SK-N-SH (cell line): ENCODE measurements at regions not wholly inside any gene's neighbourhood (a gene's known extent, or its start where the extent isn't known, plus 50 kb on each side); places are given as distances from the start of the nearest gene placed in this dataset.
"Not testable (repeated sequence)": the region's sequence is repeated elsewhere in the genome, so short reads cannot be mapped to it uniquely, and the experiment has no call there.

Source experiments
- CTCF ChIA-PET: fragments of 300-600, 350-600 bp; formaldehyde crosslinking; extraction: SDS; loops from one replicate; lab custom pipeline; 2021; lab: Yijun Ruan, JAX
- POLR2A ChIA-PET: fragments of 350-600 bp; sonication (Branson Sonifier 250); formaldehyde crosslinking; extraction: SDS; loops from one replicate; lab custom pipeline; 2020; ENCODE audit warnings: antibody characterized with exemption, inconsistent platforms; lab: Yijun Ruan, JAX
- DNase-seq: peaks from one replicate; pipeline ENCODE4 v3.0.0; 2012
- H2AFZ ChIP-seq: fragments of 200-600 bp; sonication (generic); 2 replicates; pipeline ENCODE4 v1.8.1; 2016; ENCODE audit warnings: antibody characterized with exemption, mild to moderate bottlenecking, low read depth
- H3F3A ChIP-seq: fragments of 200-600 bp; sonication (generic); replicated peaks from 2 replicates; pipeline ENCODE3; 2016; ENCODE audit warnings: antibody characterized with exemption, mild to moderate bottlenecking; ENCODE audit not compliant: insufficient read depth
- H3K27ac ChIP-seq, 2 experiments: fragments of 200-500 bp in 1 of 2; fragments of 200-600 bp in 1 of 2; sonication (Bioruptor generic) in 1 of 2; sonication (generic), shearing (Covaris generic) in 1 of 2; 2 replicates each; pipeline versions ENCODE4 v1.5.1 to v1.6.1; 2014 to 2016; ENCODE audit warnings: low read depth in 2 of 2, inconsistent platforms in 1 of 2, low read length in 1 of 2, mild to moderate bottlenecking in 1 of 2, mixed read lengths in 1 of 2
- H3K27me3 ChIP-seq: fragments of 200-600 bp; sonication (generic), shearing (Covaris generic); 2 replicates; pipeline ENCODE4 v1.6.1; 2016; ENCODE audit warnings: mixed run types; ENCODE audit not compliant: insufficient read depth
- H3K36me3 ChIP-seq, 2 experiments: fragments of 200-500 bp in 1 of 2; fragments of 200-600 bp in 1 of 2; sonication (Bioruptor generic) in 1 of 2; sonication (generic) in 1 of 2; replicated peaks in 1 of 2; 2 replicates each; pipeline versions ENCODE3 to v1.5.1; 2014 to 2016; ENCODE audit warnings: low read length in 1 of 2, mild to moderate bottlenecking in 1 of 2; ENCODE audit not compliant: insufficient read depth in 2 of 2, control insufficient read depth in 1 of 2
- H3K4me1 ChIP-seq, 2 experiments: fragments of 200-500 bp in 1 of 2; fragments of 200-600 bp in 1 of 2; sonication (Bioruptor generic) in 1 of 2; sonication (generic), shearing (Covaris generic) in 1 of 2; 2 replicates each; pipeline versions ENCODE4 v1.5.1 to v1.6.1; 2014 to 2016; ENCODE audit warnings: low read depth in 1 of 2, low read length in 1 of 2, mixed run types in 1 of 2; ENCODE audit not compliant: insufficient read depth in 2 of 2, control insufficient read depth in 1 of 2
- H3K4me2 ChIP-seq: fragments of 200-600 bp; sonication (generic), shearing (Covaris generic); 2 replicates; pipeline ENCODE4 v1.6.1; 2017; ENCODE audit warnings: mixed run types
- H3K4me3 ChIP-seq, 2 experiments: fragments of 200-500 bp in 1 of 2; fragments of 200-600 bp in 1 of 2; sonication (Bioruptor generic) in 1 of 2; sonication (generic), shearing (Covaris generic) in 1 of 2; 2 replicates each; pipeline versions ENCODE4 v1.5.1 to v1.8.1; 2014 to 2016; ENCODE audit warnings: low read depth in 2 of 2, inconsistent platforms in 1 of 2, low read length in 1 of 2, mild to moderate bottlenecking in 1 of 2, mixed read lengths in 1 of 2, moderate library complexity in 1 of 2
- H3K79me2 ChIP-seq: fragments of 200-600 bp; sonication (generic); 2 replicates; pipeline ENCODE4 v1.8.1; 2017; ENCODE audit warnings: mild to moderate bottlenecking; ENCODE audit not compliant: insufficient read depth
- H3K9ac ChIP-seq: fragments of 200-600 bp; sonication (generic); 2 replicates; pipeline ENCODE4 v1.6.1; 2017; ENCODE audit warnings: mixed run types
- H3K9me2 ChIP-seq: fragments of 200-600 bp; sonication (generic); 2 replicates; pipeline ENCODE4 v1.6.1; 2017; ENCODE audit warnings: mixed run types
- H3K9me3 ChIP-seq: fragments of 200-600 bp; sonication (generic); 2 replicates; pipeline ENCODE4 v1.6.1; 2017; ENCODE audit warnings: mixed run types, mild to moderate bottlenecking, moderate library complexity
- H4K20me1 ChIP-seq: fragments of 200-600 bp; sonication (generic); 2 replicates; pipeline ENCODE4 v1.6.1; 2017; ENCODE audit warnings: mild to moderate bottlenecking, mixed run types; ENCODE audit not compliant: insufficient read depth
- ELF1 ChIP-seq: IDR thresholded peaks from 2 replicates; pipeline ENCODE4 v1.4.0; 2012
- IRF3 ChIP-seq: fragments of 150-350 bp; IDR thresholded peaks from 2 replicates; pipeline ENCODE4 v1.6.1; 2016; ENCODE audit warnings: mild to moderate bottlenecking, low read depth, low read length
- MAX ChIP-seq: IDR thresholded peaks from 2 replicates; pipeline ENCODE4 v1.4.0; 2012; ENCODE audit warnings: low read depth
- NFIC ChIP-seq: IDR thresholded peaks from 2 replicates; pipeline ENCODE4 v1.4.0; 2012; ENCODE audit warnings: borderline replicate concordance
- NRF1 ChIP-seq: IDR thresholded peaks from 2 replicates; pipeline ENCODE4 v1.6.1; 2012; ENCODE audit warnings: low read depth, mild to moderate bottlenecking, low read length
- RCOR1 ChIP-seq: fragments of 150-350 bp; IDR thresholded peaks from 2 replicates; pipeline ENCODE4 v1.6.1; 2017; ENCODE audit warnings: antibody characterized with exemption, low read length
- RXRA ChIP-seq: IDR thresholded peaks from 2 replicates; pipeline ENCODE4 v1.4.0; 2012; ENCODE audit warnings: low read depth, mild to moderate bottlenecking, borderline replicate concordance
- TAF1 ChIP-seq: IDR thresholded peaks from 2 replicates; pipeline ENCODE4 v1.6.1; 2012; ENCODE audit warnings: low read depth, mild to moderate bottlenecking, low read length, moderate library complexity, borderline replicate concordance
- TCF12 ChIP-seq: IDR thresholded peaks from 2 replicates; pipeline ENCODE4 v1.4.0; 2012
- TEAD4 ChIP-seq: IDR thresholded peaks from 2 replicates; pipeline ENCODE4 v1.4.0; 2012; ENCODE audit warnings: mild to moderate bottlenecking, borderline replicate concordance; ENCODE audit not compliant: insufficient read depth
- USF1 ChIP-seq: IDR thresholded peaks from 2 replicates; pipeline ENCODE4 v1.4.0; 2012; ENCODE audit warnings: low read depth, borderline replicate concordance
- YY1 ChIP-seq: IDR thresholded peaks from 2 replicates; pipeline ENCODE4 v1.4.0; 2012; ENCODE audit warnings: low read depth, mild to moderate bottlenecking
- ZBTB33 ChIP-seq: IDR thresholded peaks from 2 replicates; pipeline ENCODE4 v1.4.0; 2012; ENCODE audit warnings: low read depth, borderline replicate concordance
- WGBS: methylation state at CpG from one replicate; pipeline ENCODE4 v1.1.6; 2017; ENCODE audit warnings: low lambda C conversion rate; 5-methylcytosine and 5-hydroxymethylcytosine counted together

- H3K27ac ChIP-seq: no peak overlapping the region
- TF ChIP-seq ELF1 (no peak), RXRA (no peak), ZBTB33 (no peak), TCF12 (no peak), NRF1 (no peak), NFIC (no peak), TAF1 (no peak), MAX (no peak), USF1 (no peak), YY1 (no peak), RCOR1 (no peak), TEAD4 (no peak), IRF3 (no peak)
- H3K4me1 ChIP-seq: no peaks in the 10 kb centered on the region
- H3K4me2 ChIP-seq: no peak overlapping the region
- ChIA-PET POLR2A (no interaction called here), CTCF (no interaction called here)
- no peak overlapping the region for H2AFZ ChIP-seq
- H3K79me2 ChIP-seq: no peaks in the 10 kb centered on the region
- no peak overlapping the region for H3K4me3 ChIP-seq
- H3K36me3 ChIP-seq: no peaks in the 10 kb centered on the region
- no peaks in the 10 kb centered on the region for H3K9me3 ChIP-seq
- 75% methylated on average over 1 of the region's 1 CpG for WGBS
- H3F3A ChIP-seq: no peaks in the 10 kb centered on the region
- no peaks in the 10 kb centered on the region for H4K20me1 ChIP-seq
- no peak for DNase-seq
- H3K9me2 ChIP-seq: no peaks in the 10 kb centered on the region
- no peak overlapping the region for H3K9ac ChIP-seq
- H3K27me3 ChIP-seq: no peaks in the 10 kb centered on the region
Measured at GRCh38 chr4:59712470-59712869, 1487.7 kb upstream of the ADGRL3 start.

GRCh38 chr4:59724286-59724685, 1475.8 kb upstream of the ADGRL3 start:
- H3F3A ChIP-seq, H3K36me3 ChIP-seq, POLR2A ChIA-PET, H3K27ac ChIP-seq, H3K27me3 ChIP-seq, CTCF ChIA-PET, H2AFZ ChIP-seq, H3K4me1 ChIP-seq, H3K9ac ChIP-seq, DNase-seq, H4K20me1 ChIP-seq, H3K79me2 ChIP-seq, H3K4me3 ChIP-seq, H3K9me3 ChIP-seq, H3K9me2 ChIP-seq, H3K4me2 ChIP-seq: not testable (repeated sequence)
- WGBS: 8% methylated on average over 9 of the region's 9 CpGs
